SH-SY5Y (cell line): ENCODE measurements at regions not wholly inside any gene's neighbourhood (a gene's known extent, or its start where the extent isn't known, plus 50 kb on each side); places are given as distances from the start of the nearest gene placed in this dataset.

ENCODE experiments used
- GATA2 ChIP-seq: IDR thresholded peaks from 2 replicates; pipeline ENCODE4 v1.6.1; 2011; ENCODE audit warnings: mild to moderate bottlenecking, low read depth, low read length
- GATA3 ChIP-seq: IDR thresholded peaks from 2 replicates; pipeline ENCODE4 v1.6.1; 2011; ENCODE audit warnings: low read depth, mild to moderate bottlenecking, low read length, moderate library complexity

- TF ChIP-seq GATA2 (no peak), GATA3 (no peak)
Observed at GRCh38 chr1:189775343-189775742, 702.3 kb downstream of the BRINP3 start.
